ENCODE measurements at regions not wholly inside any gene's neighbourhood (a gene's known extent, or its start where the extent isn't known, plus 50 kb on each side); places are given as distances from the start of the nearest gene placed in this dataset.

DNA sequence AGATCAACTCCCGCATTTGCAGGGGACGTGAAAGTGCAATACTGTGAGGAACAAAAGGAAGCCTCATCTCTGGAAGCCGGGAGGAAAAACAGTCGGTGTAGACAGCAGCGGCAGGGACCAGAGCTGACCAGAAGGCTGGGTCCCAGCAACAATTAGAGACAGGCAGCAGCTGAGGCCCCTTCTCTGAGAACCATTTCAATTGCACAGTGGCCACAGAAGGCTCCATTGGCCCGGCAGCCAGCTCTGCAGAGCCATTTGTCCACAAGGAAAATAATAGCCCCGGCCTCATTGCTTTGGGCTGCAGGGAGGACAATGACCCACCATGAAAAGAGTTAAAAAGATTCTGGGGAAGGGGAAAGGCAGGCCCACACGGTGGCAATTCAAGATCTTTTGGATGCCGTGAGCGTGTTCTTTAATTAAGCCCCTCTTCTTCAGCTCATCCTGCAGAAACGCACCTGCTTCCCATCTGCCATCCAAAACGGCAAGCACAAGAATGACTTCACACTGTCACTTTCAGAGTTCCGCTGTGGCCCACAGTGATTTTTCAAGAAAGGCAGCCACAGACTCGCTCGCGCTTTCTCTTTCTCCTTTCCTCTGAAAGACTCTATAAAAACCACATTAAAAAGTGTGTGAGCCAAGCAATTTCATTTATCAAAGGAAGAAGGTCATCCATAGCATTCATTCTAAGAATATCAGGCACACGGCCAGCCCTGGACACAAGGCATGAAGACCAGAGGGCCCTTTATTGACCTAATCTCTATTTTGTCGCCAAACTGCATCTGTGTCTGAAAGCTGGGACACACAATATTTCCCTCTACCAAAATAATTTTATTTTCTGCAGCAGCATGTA lies 293.6 kb downstream of the SOX11 start (continued):
- TF ChIP-seq PREB (CRISPR knock-in tag; IDR thresholded peaks at IDR 0.05; ENCODE audit: borderline replicate concordance) (no peak), EMX1 (CRISPR knock-in tag; IDR thresholded peaks at IDR 0.05) (no peak), NR3C1 (CRISPR knock-in tag; conservative IDR thresholded peaks at IDR 0.05; ENCODE audit: low read depth) (no peak), ZNF423 (CRISPR knock-in tag; IDR thresholded peaks at IDR 0.05) (no peak), ESRRA (CRISPR knock-in tag; IDR thresholded peaks at IDR 0.05; ENCODE audit: borderline replicate concordance) (no peak), RELA (CRISPR knock-in tag; IDR thresholded peaks at IDR 0.05; ENCODE audit: borderline replicate concordance) (no peak), HMGA2 (CRISPR knock-in tag; IDR thresholded peaks at IDR 0.05) (no peak), JUN (CRISPR knock-in tag; IDR thresholded peaks at IDR 0.05) (no peak), MXD4 (CRISPR knock-in tag; IDR thresholded peaks at IDR 0.05; ENCODE audit: borderline replicate concordance) (no peak), CREM (CRISPR knock-in tag; IDR thresholded peaks at IDR 0.05) (no peak)
- TF ChIP-seq, protein P1, sequence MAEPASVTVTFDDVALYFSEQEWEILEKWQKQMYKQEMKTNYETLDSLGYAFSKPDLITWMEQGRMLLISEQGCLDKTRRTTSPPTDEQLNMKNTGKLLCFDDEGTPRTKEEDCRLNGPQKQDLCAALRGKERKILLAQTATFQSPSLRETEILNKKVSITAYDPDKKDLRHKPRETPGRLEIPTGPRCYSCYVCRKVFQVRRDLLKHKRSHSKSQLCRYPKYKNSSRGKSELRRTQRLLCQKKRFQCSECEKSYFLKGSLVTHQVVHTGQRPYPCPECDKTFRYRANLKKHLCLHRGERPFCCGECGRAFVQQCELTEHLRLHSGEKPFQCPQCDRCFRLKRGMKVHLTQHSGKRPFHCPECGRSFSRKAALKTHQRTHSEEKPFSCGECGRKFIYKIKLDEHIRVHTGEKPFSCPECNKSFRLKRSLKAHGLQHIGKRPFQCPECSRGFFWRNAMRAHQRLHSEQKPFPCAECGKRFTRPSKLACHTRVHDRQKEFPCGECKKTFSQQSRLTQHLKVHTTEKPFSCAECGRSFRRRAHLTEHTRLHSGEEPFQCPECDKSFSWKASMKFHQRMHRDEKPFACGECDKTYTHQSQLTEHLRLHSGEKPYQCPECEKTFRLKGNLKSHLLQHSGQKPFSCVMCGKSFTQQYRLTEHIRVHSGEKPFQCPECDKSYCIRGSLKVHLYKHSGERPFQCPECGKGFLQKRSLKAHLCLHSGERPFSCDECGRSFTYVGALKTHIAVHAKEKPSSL (CRISPR knock-in tag; conservative IDR thresholded peaks at IDR 0.05): no peak
- TF ChIP-seq, protein P2, sequence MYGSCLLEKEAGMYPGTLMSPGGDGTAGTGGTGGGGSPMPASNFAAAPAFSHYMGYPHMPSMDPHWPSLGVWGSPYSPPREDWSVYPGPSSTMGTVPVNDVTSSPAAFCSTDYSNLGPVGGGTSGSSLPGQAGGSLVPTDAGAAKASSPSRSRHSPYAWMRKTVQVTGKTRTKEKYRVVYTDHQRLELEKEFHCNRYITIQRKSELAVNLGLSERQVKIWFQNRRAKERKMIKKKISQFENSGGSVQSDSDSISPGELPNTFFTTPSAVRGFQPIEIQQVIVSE (CRISPR knock-in tag; IDR thresholded peaks at IDR 0.05; ENCODE audit: borderline replicate concordance): no peak

- Mint-ChIP-seq H3K27ac (no peak overlapping the region), H3K4me1 (no peaks in the 10 kb centered on the region), H3K9me3 (peaks cover 32% of the 10 kb centered on the region), H3K36me3 (peaks cover 55% of the 10 kb centered on the region), H3K4me3 (no peak overlapping the region), H3K27me3 (ENCODE audit: low read depth) (peaks cover 5% of the 10 kb centered on the region; the same call in 1 of the 2 replicates)
- CTCF ChIA-PET: no interaction called here
- POLR2A ChIA-PET: no interaction called here
- ATAC-seq (no peak), DNase-seq (ENCODE audit: low spot score) (no peak)
- TF ChIP-seq AFF4 (CRISPR knock-in tag; IDR thresholded peaks at IDR 0.05; ENCODE audit: borderline replicate concordance): no peak
- no peak for TF ChIP-seq USF2 (CRISPR knock-in tag; IDR thresholded peaks at IDR 0.05)
- no peak for TF ChIP-seq FOXP1 (CRISPR knock-in tag; IDR thresholded peaks at IDR 0.05; ENCODE audit: borderline replicate concordance)
- TF ChIP-seq ZNF416 (CRISPR knock-in tag; IDR thresholded peaks at IDR 0.05): no peak
- TF ChIP-seq JAZF1 (CRISPR knock-in tag; IDR thresholded peaks at IDR 0.05): no peak
- no peak for TF ChIP-seq ZNF263 (CRISPR knock-in tag; IDR thresholded peaks at IDR 0.05; ENCODE audit: low read depth)
- TF ChIP-seq, protein P3, sequence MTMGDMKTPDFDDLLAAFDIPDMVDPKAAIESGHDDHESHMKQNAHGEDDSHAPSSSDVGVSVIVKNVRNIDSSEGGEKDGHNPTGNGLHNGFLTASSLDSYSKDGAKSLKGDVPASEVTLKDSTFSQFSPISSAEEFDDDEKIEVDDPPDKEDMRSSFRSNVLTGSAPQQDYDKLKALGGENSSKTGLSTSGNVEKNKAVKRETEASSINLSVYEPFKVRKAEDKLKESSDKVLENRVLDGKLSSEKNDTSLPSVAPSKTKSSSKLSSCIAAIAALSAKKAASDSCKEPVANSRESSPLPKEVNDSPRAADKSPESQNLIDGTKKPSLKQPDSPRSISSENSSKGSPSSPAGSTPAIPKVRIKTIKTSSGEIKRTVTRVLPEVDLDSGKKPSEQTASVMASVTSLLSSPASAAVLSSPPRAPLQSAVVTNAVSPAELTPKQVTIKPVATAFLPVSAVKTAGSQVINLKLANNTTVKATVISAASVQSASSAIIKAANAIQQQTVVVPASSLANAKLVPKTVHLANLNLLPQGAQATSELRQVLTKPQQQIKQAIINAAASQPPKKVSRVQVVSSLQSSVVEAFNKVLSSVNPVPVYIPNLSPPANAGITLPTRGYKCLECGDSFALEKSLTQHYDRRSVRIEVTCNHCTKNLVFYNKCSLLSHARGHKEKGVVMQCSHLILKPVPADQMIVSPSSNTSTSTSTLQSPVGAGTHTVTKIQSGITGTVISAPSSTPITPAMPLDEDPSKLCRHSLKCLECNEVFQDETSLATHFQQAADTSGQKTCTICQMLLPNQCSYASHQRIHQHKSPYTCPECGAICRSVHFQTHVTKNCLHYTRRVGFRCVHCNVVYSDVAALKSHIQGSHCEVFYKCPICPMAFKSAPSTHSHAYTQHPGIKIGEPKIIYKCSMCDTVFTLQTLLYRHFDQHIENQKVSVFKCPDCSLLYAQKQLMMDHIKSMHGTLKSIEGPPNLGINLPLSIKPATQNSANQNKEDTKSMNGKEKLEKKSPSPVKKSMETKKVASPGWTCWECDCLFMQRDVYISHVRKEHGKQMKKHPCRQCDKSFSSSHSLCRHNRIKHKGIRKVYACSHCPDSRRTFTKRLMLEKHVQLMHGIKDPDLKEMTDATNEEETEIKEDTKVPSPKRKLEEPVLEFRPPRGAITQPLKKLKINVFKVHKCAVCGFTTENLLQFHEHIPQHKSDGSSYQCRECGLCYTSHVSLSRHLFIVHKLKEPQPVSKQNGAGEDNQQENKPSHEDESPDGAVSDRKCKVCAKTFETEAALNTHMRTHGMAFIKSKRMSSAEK (CRISPR knock-in tag; IDR thresholded peaks at IDR 0.05; ENCODE audit: borderline replicate concordance): no peak
- no peak for TF ChIP-seq EMX1 (CRISPR knock-in tag; IDR thresholded peaks at IDR 0.05)
Measured at GRCh38 chr2:5986801-5987787, 294.9 kb downstream of the SOX11 start.

Measured in WTC11 (cell line).